GM19372 (cell line): ENCODE measurements at regions not wholly inside any gene's neighbourhood (a gene's known extent, or its start where the extent isn't known, plus 50 kb on each side); places are given as distances from the start of the nearest gene placed in this dataset.

Experiments used
- ATAC-seq: cut with Tn5 transposase; IDR thresholded peaks from one replicate; pipeline ENCODE4 v1.9.1; 2021; ENCODE audit warnings: mild to moderate bottlenecking, low read depth, moderate library complexity; ENCODE audit not compliant: unreplicated experiment

- ATAC-seq = no peak
These were observed 70.6 kb upstream of the EYA4 start for GRCh38 chr6:133170602-133171001.

- no peak for ATAC-seq
These were observed 69.1 kb upstream of the EYA4 start for GRCh38 chr6:133171989-133172604.

DNA sequence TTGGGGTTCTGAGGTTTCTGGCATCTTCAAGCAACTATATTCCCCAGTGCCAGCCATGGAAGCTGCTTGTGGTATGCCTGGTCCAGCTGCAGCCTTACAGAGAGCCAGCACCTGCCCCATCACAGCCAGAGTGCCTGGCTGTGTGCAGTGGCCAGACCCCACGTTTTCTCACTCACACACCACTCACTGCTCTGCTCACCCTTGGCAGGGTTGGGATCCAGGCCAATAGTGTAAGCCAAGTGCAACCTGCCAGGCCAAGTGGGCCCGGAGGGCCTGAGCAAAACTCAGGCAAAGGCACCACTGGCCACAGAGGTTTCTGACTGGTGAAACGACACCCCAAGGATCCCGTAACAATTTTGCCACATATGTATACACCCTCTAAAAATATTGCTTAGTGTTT is 67.9 kb upstream of the EYA4 start:
- ATAC-seq = no peak

GRCh38 chr6:133179481-133179880 is 61.7 kb upstream of the EYA4 start:
- no peak for ATAC-seq

DNA sequence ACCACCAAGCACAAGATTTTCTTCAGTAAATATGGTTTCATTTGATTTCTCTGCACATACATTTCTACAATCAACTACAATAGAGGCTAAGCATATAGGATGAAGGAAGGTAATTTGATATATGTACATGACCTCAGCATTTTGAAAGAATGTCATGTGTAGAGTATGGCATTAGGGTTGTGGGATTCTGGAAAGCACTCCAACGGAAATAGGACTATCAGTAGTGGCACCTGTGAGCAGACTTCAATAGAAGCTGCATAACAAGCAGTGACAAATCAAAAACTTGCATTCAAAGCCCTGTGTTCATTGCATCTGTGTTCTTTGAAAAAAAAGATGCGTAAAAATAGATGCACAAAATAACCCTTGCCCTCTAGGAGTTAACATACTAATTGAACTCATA is 57.5 kb upstream of the EYA4 start:
- no peak for ATAC-seq

GRCh38 chr6:133184798-133185372 is 56.3 kb upstream of the EYA4 start:
- ATAC-seq = no peak

DNA sequence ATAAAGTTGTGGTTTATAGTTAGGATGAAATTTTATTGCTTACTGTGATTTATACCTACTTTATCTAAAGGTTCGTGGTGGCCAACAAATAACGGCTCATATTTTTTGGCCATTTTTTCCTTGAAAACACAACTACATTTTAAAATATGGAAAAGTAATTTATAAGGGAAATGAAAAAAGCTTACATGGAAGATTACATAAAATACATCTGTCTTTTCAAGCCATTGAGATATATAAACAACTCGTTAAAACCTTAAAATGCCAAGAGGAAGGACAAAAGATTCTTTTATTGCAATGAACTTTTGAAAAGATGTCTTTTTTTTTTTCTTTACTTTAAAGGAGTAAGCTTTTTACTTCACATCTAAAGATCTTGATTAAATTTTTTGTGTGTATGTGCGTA is 55.4 kb upstream of the EYA4 start:
- no peak for ATAC-seq

DNA sequence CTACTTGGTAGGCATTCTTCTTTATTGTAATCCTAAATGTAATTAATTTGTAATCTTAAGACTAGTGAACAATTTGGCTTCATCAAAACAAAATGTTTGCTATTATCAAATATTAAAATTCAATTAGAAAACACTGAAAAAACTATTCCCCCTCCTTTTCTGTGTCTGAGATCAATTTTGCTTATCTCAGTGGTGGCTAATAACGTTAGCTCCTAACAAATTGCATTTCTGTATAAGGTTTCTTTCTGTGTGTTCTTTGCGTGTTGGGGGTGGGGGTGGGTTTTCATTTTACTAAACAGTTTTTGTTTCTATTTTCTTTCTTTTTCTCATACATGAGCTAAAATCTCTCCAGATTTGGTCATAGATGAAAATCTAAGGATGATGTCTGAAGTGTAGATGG is 54.0 kb upstream of the EYA4 start:
- ATAC-seq = no peak

GRCh38 chr6:133187657-133188453 is 53.3 kb upstream of the EYA4 start:
- ATAC-seq = no peak

DNA sequence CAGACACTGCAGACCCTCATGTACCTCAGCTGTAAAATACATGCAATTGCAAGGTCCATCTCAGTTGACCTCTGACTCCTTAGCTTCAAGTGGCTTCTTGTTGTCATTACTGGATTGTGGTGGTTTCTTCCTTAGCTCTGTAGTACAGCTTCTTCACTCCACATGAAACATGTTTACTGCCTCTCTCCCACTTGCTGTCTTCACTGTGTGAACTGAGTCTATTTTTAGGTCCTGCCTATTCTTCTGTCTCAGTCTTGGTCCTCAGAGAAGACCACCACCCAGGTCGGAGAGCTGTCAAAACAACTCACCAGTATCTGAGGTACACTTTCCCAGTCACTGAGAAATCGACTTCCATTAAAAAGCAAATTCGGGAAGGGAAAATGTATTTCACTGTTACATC is 50.2 kb upstream of the EYA4 start:
- ATAC-seq = no peak

GRCh38 chr6:133191323-133191722 is 49.8 kb upstream of the EYA4 start:
- no peak for ATAC-seq
